Cardiac fibroblast (primary cell): ENCODE measurements at regions not wholly inside any gene's neighbourhood (a gene's known extent, or its start where the extent isn't known, plus 50 kb on each side); places are given as distances from the start of the nearest gene placed in this dataset.
"Not testable (repeated sequence)": the region's sequence is repeated elsewhere in the genome, so short reads cannot be mapped to it uniquely, and the experiment has no call there.

Experiments used
- DNase-seq, 2 donors: peaks; one replicate each; pipeline versions ENCODE4 v3.0.0 to v3.0.0-alpha.2; 2010; ENCODE audit warnings: low read depth in 2 of 2
- H3K4me3 ChIP-seq, 2 donors: replicated peaks in 1 of 2; 1 replicate in 1 of 2; 2 replicates in 1 of 2; pipeline ENCODE4 v1.5.1; 2011; ENCODE audit warnings: low read depth in 2 of 2, low read length in 2 of 2, mild to moderate bottlenecking in 2 of 2, moderate library complexity in 1 of 2
- TF ChIP-seq, protein P1 (sequence below): IDR thresholded peaks from one replicate; pipeline ENCODE4 v1.5.1; 2011; ENCODE audit warnings: low read depth, mild to moderate bottlenecking, low read length, inconsistent platforms

DNA sequence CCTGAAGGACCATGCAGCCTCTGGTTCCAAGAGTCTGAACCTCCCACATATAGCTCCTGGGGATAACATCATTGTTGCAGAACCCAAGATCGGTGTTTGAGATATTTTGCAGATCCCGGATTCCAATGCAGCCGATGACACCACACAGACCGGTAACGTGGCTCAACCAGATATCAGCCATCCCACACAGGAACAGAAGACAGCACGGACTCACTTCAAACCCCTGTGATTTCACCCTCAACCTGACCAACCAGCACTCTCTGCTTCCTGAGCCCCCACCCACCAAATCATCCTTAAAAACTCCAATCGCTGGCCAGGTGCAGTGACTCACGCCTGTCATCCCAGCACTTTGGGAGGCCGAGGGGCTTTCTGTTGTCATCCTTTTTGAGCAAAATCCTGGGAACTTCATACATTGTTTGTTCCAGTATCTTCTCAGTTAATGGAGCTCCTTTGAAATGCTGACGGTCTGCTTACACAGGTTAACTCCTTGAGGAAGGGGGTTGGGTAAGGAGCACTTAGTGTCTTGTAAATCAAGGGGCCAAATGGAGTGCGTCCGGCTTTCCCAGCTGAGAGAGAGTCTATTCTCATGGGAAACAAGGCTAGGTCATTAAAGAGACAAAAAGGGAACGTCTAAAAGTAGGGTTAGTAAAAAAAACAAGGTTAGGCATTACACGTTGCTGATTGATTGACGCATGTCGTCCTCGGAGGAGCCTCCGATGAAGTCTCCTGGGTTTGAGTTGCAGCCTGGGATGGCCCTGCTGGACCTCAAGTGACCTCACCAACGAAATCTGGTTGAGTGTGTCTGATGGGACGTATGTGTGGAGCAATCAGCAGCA lies 230.4 kb downstream of the CRLF2 start:
- TF ChIP-seq, protein P1, sequence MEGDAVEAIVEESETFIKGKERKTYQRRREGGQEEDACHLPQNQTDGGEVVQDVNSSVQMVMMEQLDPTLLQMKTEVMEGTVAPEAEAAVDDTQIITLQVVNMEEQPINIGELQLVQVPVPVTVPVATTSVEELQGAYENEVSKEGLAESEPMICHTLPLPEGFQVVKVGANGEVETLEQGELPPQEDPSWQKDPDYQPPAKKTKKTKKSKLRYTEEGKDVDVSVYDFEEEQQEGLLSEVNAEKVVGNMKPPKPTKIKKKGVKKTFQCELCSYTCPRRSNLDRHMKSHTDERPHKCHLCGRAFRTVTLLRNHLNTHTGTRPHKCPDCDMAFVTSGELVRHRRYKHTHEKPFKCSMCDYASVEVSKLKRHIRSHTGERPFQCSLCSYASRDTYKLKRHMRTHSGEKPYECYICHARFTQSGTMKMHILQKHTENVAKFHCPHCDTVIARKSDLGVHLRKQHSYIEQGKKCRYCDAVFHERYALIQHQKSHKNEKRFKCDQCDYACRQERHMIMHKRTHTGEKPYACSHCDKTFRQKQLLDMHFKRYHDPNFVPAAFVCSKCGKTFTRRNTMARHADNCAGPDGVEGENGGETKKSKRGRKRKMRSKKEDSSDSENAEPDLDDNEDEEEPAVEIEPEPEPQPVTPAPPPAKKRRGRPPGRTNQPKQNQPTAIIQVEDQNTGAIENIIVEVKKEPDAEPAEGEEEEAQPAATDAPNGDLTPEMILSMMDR: no peak
- no peak overlapping the region for H3K4me3 ChIP-seq
- DNase-seq: no peak

DNA sequence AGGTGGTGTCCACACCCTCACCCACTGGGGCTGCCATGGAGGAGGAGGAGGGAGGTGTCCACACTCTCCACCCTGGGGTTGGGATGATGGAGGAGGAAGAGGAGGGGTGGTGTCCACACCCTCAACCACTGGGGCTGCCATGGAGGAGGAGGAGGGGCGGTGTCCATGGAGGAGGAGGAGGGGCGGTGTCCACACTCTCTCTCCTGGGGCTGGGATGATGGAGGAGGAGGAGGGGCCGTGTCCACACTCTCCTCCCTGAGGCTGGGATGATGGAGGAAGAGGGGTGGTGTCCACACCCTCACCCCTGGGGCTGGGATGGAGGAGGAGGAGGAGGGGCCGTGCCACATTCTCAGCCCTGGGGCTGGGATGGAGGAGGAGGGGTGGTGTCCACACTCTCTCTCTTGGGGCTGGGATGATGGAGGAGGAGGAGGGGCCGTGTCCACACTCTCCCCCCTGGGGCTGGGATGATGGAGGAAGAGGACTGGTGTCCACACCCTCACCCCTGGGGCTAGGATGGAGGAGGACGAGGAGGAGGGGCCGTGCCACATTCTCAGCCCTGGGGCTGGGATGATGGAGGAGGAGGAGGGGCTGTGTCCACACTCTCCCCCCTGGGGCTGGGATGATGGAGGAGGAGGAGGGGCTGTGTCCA lies 231.7 kb downstream of the CRLF2 start:
- DNase-seq: no peak
- H3K4me3 ChIP-seq: no peak overlapping the region
- TF ChIP-seq, protein P1: no peak

GRCh38 chrX:979127-979526 lies 233.3 kb downstream of the CRLF2 start:
- not testable (repeated sequence) for DNase-seq, H3K4me3 ChIP-seq

DNA sequence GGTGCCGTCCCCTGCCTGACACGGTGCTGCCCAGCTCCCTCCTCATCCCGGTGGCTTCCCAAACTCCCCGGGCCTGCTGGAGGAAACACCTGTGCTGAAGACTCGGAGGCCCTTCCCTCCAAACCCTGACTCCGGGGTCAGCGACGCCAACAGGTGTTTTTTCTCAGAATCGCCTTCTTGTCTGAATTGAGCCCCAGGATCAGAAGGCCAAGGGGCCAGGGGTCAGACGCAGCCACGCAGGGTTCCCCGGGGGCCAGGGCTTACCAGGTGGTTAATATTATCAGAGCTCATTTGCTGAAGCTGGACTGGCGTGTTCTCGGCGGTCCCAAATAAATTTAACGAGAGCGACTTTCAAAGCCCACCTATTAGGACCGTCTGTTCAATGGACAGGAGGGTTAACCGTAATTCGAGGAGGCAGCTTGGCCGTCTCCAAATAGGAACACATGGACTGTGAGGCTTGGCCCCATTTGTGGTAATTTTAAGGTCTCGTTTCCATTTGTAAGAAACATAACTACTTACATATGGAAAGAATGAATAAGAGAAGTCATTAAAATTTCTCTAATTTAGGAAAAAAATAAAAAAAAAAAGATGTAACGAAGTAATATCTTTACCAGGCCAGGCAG lies 239.3 kb downstream of the CRLF2 start:
- TF ChIP-seq, protein P1: no peak
- no peak overlapping the region for H3K4me3 ChIP-seq
- DNase-seq: no peak

DNA sequence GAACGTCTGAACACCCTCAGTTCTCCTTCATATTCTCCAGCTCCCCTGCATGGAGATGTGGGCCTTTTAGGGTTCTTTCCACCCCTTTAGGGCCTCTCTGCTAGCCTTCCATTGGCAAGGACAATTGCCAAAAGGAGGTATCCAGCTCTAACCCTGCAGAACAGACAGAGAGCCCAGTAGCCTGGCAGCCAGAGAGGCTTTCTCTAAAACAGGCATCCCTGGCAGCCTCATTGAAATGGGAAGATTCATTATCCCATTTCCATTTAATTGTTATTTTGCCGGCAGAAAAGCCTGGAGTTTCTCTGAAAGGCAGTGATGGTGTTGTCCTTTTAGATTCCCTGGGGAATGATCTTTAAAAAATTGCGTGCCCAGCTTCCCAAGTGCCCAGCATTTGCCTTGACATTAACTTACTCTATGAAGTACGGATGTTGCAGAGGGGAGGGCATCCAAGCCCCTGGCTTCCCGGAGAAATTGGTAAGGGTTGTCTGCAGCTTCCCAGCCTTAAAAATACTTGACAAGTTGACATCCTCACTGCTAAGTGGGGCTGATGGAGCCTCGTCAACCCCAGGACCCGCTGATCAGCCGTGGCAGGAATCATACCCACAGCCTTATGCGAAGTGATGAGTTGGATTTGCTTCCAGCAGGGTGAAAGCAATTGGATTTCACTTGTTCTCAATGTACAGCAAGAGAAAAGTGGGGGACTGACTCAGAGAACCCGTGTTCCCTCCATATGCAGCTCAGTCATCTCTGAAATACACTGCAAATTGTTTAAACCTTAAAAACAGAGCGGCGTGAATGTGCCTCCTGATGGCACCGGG lies 244.1 kb downstream of the CRLF2 start:
- no peak overlapping the region for H3K4me3 ChIP-seq
- DNase-seq: no peak
- TF ChIP-seq, protein P1: no peak

GRCh38 chrX:966396-967070 lies 245.9 kb downstream of the CRLF2 start:
- H3K4me3 ChIP-seq: no peak overlapping the region
- TF ChIP-seq, protein P1: no peak
- DNase-seq: no peak
